Pancreas (tissue), 10 donors: ENCODE measurements at regions not wholly inside any gene's neighbourhood (a gene's known extent, or its start where the extent isn't known, plus 50 kb on each side); places are given as distances from the start of the nearest gene placed in this dataset.

Experiments
- ATAC-seq, 4 donors: fragments of 200-7000 bp; cut with Tn5 transposase; one replicate each; pipeline versions ENCODE4 v1.8.0 to v1.9.1; 2020; ENCODE audit warnings: mild to moderate bottlenecking in 4 of 4, moderate library complexity in 4 of 4
- DNase-seq, 6 donors: peaks; one replicate each; pipeline ENCODE4 v3.0.0-alpha.2; 2020
- FAIRE-seq: peaks from 2 replicates; lab custom pipeline; 2012; peaks lifted over from hg19 to GRCh38; lab: Jason Lieb, UNC
- H3K27ac ChIP-seq, 4 donors: fragments of 200-600 bp; sonication (generic); 1 replicate in 3 of 4; 2 replicates in 1 of 4; pipeline versions ENCODE4 v1.5.0 to v1.8.0; 2020
- H3K27me3 ChIP-seq, 4 donors: fragments of 200-600 bp; one replicate each; pipeline ENCODE4 v1.8.0; 2021
- H3K36me3 ChIP-seq, 3 donors: fragments of 200-600 bp; sonication (generic) in 1 of 3; one replicate each; pipeline versions ENCODE4 v1.5.0 to v1.8.0; 2020 to 2021
- H3K4me1 ChIP-seq, 3 donors: fragments of 200-600 bp; one replicate each; pipeline ENCODE4 v1.8.0; 2021
- H3K4me3 ChIP-seq, 4 donors: fragments of 200-600 bp; sonication (generic) in 2 of 4; one replicate each; pipeline versions ENCODE4 v1.5.0 to v1.8.0; 2020 to 2021
- H3K9me3 ChIP-seq, 4 donors: fragments of 200-600 bp; one replicate each; pipeline ENCODE4 v1.8.0; 2021
- WGBS, 2 donors: extraction: QIAGEN DNeasy Blood & Tissue Kit; methylation state at CpG; one replicate each; pipeline ENCODE4 v1.1.7; 2013; 5-methylcytosine and 5-hydroxymethylcytosine counted together
- intact Hi-C, 3 donors: fragments of 100-400 bp; cut with DNase I; formaldehyde crosslinking; loops; one replicate each; pipeline versions ENCODE4 v1.11.1 to v1.14.2; 2022
- TF ChIP-seq, protein P1 (sequence below), 4 donors: fragments of 200-600 bp; sonication (generic) in 3 of 4; IDR thresholded peaks; one replicate each; pipeline versions ENCODE4 v1.5.0 to v1.8.0; 2021; ENCODE audit warnings: antibody characterized with exemption in 4 of 4
- donor health status: healthy with polysubstance abuse.
- donor health status: DM: no; HTN: no; CAD: no; lungs with moderate emphysema.
- donor health status: DM: no; HTN: no; CAD: no.
- donor health status: control.
- donor health status: control.
- donor health status: Bipolar disorder and iron deficiency.
- donor health status: DM: yes; HTN: yes; CAD: no.
- donor health status: DM: no; HTN: no; CAD: no.
- donor health status: DM: no; HTN: no; CAD: no.
- donor health status: DM: yes; HTN: yes; CAD: no.

DNA sequence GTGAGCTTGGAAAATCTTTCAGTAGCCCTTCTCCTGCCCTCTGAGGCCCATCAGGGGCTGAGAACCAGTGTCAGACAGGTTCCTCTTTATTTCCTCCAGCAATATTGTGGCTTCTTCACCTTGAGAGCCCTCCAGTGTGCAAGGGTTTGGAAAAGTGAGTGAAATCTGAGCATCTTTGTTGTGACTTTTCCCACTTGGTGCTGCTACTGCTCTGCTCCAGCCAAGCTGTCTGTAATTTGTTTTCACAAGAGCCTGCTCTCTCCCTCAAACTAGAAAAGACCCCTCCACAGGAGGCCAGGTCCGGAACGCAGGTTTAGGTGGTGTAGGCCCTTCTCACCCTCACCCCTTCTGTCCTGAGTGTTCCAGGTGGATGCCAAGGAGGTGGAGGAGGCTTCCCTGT, 57.4 kb upstream of the SPRY4 start:
- no peaks in the 10 kb centered on the region for H3K4me1 ChIP-seq
- TF ChIP-seq, protein P1, sequence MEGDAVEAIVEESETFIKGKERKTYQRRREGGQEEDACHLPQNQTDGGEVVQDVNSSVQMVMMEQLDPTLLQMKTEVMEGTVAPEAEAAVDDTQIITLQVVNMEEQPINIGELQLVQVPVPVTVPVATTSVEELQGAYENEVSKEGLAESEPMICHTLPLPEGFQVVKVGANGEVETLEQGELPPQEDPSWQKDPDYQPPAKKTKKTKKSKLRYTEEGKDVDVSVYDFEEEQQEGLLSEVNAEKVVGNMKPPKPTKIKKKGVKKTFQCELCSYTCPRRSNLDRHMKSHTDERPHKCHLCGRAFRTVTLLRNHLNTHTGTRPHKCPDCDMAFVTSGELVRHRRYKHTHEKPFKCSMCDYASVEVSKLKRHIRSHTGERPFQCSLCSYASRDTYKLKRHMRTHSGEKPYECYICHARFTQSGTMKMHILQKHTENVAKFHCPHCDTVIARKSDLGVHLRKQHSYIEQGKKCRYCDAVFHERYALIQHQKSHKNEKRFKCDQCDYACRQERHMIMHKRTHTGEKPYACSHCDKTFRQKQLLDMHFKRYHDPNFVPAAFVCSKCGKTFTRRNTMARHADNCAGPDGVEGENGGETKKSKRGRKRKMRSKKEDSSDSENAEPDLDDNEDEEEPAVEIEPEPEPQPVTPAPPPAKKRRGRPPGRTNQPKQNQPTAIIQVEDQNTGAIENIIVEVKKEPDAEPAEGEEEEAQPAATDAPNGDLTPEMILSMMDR (IDR thresholded peaks at IDR 0.05) = no peak
- FAIRE-seq (no peak), DNase-seq (no peak), ATAC-seq (no peak)
- no peak overlapping the region for H3K27ac ChIP-seq
- WGBS, 2 donors = 67 to 78% methylated on average over 2 of the region's 2 CpGs
- intact Hi-C loops = no loop called here
- H3K9me3 ChIP-seq = no peaks in the 10 kb centered on the region
- H3K36me3 ChIP-seq = no peaks in the 10 kb centered on the region
- no peak overlapping the region for H3K4me3 ChIP-seq
- no peaks in the 10 kb centered on the region for H3K27me3 ChIP-seq

DNA sequence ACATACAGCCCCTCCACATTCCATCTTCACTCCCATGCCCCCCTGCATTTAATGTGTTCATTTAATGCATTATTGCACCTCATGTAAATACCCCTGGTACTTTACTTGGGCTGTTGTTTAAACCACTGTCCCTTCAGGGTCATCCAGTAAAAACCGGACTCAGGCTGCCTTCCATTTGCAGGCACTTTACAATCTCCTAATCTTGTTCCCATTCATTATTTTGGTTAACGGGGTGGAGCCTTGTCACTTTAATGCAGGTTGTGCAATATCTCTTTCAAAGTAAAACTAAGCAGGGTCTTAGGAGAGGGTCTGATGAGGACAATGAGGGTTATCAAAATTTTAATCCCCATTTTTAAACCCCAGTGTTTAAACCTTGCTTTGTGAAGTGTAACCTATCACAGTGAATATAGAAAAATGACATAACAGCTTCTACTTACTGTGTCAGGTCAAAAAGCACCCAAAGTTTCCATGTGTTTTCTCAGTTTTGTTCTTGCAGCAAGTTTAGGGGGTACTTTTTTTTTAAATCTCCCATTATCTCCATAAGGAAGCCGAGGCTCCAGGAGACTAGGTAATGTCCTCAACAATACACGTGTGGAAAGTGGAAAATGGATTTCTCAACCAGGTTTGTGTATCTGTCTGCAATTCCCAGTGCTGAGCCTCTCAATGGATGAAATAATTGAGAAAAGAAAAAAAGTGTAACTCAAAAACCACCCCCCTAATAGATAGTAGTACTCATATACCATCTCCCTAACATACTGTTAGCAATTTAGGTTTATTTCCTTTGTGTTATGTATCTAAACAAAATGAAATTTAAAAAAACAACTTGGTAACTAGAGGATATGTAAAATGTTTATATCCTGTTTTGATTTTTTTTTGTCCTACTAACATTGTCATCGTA, 54.2 kb upstream of the SPRY4 start:
- Histone ChIP-seq H3K27ac (no peak overlapping the region), H3K4me1 (no peaks in the 10 kb centered on the region), H3K36me3 (no peaks in the 10 kb centered on the region), H3K27me3 (no peaks in the 10 kb centered on the region), H3K4me3 (no peak overlapping the region), H3K9me3 (no peaks in the 10 kb centered on the region)
- intact Hi-C loops = no loop called here
- 49 to 54% methylated on average over 5 of the region's 5 CpGs for WGBS, 2 donors
- TF ChIP-seq, protein P1 (IDR thresholded peaks at IDR 0.05) = no peak
- FAIRE-seq (no peak), ATAC-seq (no peak), DNase-seq (no peak)

DNA sequence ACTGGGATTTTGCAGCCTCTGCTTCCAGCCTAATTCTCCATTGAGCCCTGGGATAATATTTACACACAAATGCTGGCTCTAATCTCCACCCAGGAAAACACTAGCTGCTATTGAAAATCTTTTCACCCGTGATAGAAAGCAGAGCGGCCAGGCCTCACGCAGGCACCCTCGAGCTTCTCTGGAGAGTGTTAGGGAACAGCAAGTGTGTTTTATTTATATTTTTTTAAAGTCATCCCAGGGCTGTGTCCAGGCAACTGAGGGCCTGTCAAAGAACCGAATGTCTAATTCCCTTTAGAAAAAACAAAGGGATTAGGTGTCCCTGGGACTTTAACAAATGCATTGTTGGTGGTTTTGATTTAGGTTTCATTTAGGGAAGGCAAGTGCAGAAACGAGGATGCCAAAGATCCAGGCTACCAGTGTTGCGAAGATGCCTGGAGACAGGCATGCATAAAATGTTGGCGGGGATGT, 51.2 kb upstream of the SPRY4 start:
- Histone ChIP-seq H3K4me3 (no peak overlapping the region), H3K4me1 (no peaks in the 10 kb centered on the region), H3K9me3 (no peaks in the 10 kb centered on the region), H3K36me3 (no peaks in the 10 kb centered on the region), H3K27me3 (no peaks in the 10 kb centered on the region), H3K27ac (no peak overlapping the region)
- TF ChIP-seq, protein P1 (IDR thresholded peaks at IDR 0.05) = no peak
- WGBS, 2 donors = 63 to 65% methylated on average over 8 of the region's 8 CpGs
- no peak for DNase-seq
- FAIRE-seq = no peak
- intact Hi-C loops = no loop called here
- no peak for ATAC-seq
